Upper lobe of right lung (tissue), 1 donor: ENCODE measurements at regions not wholly inside any gene's neighbourhood (a gene's known extent, or its start where the extent isn't known, plus 50 kb on each side); places are given as distances from the start of the nearest gene placed in this dataset.
A peak's percentile ranks its signal among the peaks of the same experiment; 100 is the strongest.

Experiments used
- ATAC-seq: fragments of 200-7000 bp; cut with Tn5 transposase; one replicate; pipeline ENCODE4 v1.9.1; 2020; ENCODE audit warnings: mild to moderate bottlenecking, moderate library complexity
- DNase-seq: peaks from one replicate; pipeline ENCODE4 v3.0.0-alpha.2; 2020
- H3K27ac ChIP-seq: fragments of 200-600 bp; one replicate; pipeline ENCODE4 v1.8.0; 2022
- H3K27me3 ChIP-seq: fragments of 200-600 bp; one replicate; pipeline ENCODE4 v1.8.0; 2022; ENCODE audit warnings: mild to moderate bottlenecking
- H3K36me3 ChIP-seq: fragments of 200-600 bp; one replicate; pipeline ENCODE4 v1.8.0; 2022
- H3K4me1 ChIP-seq: fragments of 200-600 bp; one replicate; pipeline ENCODE4 v1.8.0; 2022
- H3K4me3 ChIP-seq: fragments of 200-600 bp; one replicate; pipeline ENCODE4 v1.8.0; 2022; ENCODE audit warnings: mild to moderate bottlenecking
- H3K9me3 ChIP-seq: fragments of 200-600 bp; one replicate; pipeline ENCODE4 v1.8.0; 2022
- CTCF ChIP-seq: fragments of 200-600 bp; IDR thresholded peaks from one replicate; pipeline ENCODE4 v1.8.0; 2022; ENCODE audit warnings: antibody characterized with exemption
- intact Hi-C: fragments of 100-400 bp; cut with DNase I; formaldehyde crosslinking; loops from one replicate; pipeline ENCODE4 v1.11.0; 2022
- donor health status: DM: no; HTN: yes; CAD: no; lungs with severe emphysema.

GRCh38 chr16:17571499-17572093 is 100.8 kb upstream of the XYLT1 start:
- Histone ChIP-seq H3K27me3 (no peaks in the 10 kb centered on the region), H3K4me3 (no peak overlapping the region), H3K27ac (no peak overlapping the region), H3K36me3 (no peaks in the 10 kb centered on the region), H3K4me1 (no peaks in the 10 kb centered on the region), H3K9me3 (no peaks in the 10 kb centered on the region)
- intact Hi-C loops = no loop called here
- no peak for TF ChIP-seq CTCF
- DNase-seq (no peak), ATAC-seq (peak; percentile 37)

GRCh38 chr16:17568239-17568638 is 97.5 kb upstream of the XYLT1 start:
- Histone ChIP-seq H3K9me3 (no peaks in the 10 kb centered on the region), H3K4me3 (no peak overlapping the region)
- ATAC-seq = no peak

GRCh38 chr16:17567455-17567854 is 96.7 kb upstream of the XYLT1 start:
- no peak for TF ChIP-seq CTCF
- H3K4me3 ChIP-seq = no peak overlapping the region
- no peaks in the 10 kb centered on the region for H3K27me3 ChIP-seq
- no peak for ATAC-seq
- no peak for DNase-seq
- intact Hi-C loops = no loop called here
- no peaks in the 10 kb centered on the region for H3K9me3 ChIP-seq
- no peak overlapping the region for H3K27ac ChIP-seq
- H3K36me3 ChIP-seq = no peaks in the 10 kb centered on the region
- no peaks in the 10 kb centered on the region for H3K4me1 ChIP-seq

More at GRCh38 chr16:17568239-17568638, 97.5 kb upstream of the XYLT1 start:
- H3K27ac ChIP-seq = no peak overlapping the region
- intact Hi-C loops = no loop called here
- no peak for TF ChIP-seq CTCF
- no peak for DNase-seq
- H3K27me3 ChIP-seq = no peaks in the 10 kb centered on the region
- H3K4me1 ChIP-seq = no peaks in the 10 kb centered on the region
- no peaks in the 10 kb centered on the region for H3K36me3 ChIP-seq

GRCh38 chr16:17566656-17567450 is 96.1 kb upstream of the XYLT1 start:
- H3K36me3 ChIP-seq = no peaks in the 10 kb centered on the region
- TF ChIP-seq CTCF = no peak
- H3K27ac ChIP-seq = no peak overlapping the region
- H3K4me3 ChIP-seq = no peak overlapping the region
- ATAC-seq = no peak
- DNase-seq = no peak
- intact Hi-C loops = no loop called here
- no peaks in the 10 kb centered on the region for H3K9me3 ChIP-seq
- H3K27me3 ChIP-seq = no peaks in the 10 kb centered on the region
- H3K4me1 ChIP-seq = no peaks in the 10 kb centered on the region

GRCh38 chr16:17566075-17566474 is 95.3 kb upstream of the XYLT1 start:
- Histone ChIP-seq H3K9me3 (no peaks in the 10 kb centered on the region), H3K36me3 (no peaks in the 10 kb centered on the region), H3K27ac (no peak overlapping the region), H3K4me3 (no peak overlapping the region), H3K27me3 (no peaks in the 10 kb centered on the region), H3K4me1 (no peaks in the 10 kb centered on the region)
- intact Hi-C loops = no loop called here
- no peak for ATAC-seq
- no peak for DNase-seq
- TF ChIP-seq CTCF = no peak
